Hepatocyte (in vitro differentiated cells): ENCODE measurements at regions not wholly inside any gene's neighbourhood (a gene's known extent, or its start where the extent isn't known, plus 50 kb on each side); places are given as distances from the start of the nearest gene placed in this dataset.
A peak's percentile ranks its signal among the peaks of the same experiment; 100 is the strongest.

Source experiments
- DNase-seq: peaks from one replicate; pipeline ENCODE4 v3.0.0-alpha.2; 2016; ENCODE audit warnings: low spot score
- H2AFZ ChIP-seq: fragments of 200-600 bp; sonication (generic); 2 replicates; pipeline ENCODE4 v1.6.0; 2016; ENCODE audit warnings: antibody characterized with exemption, mild to moderate bottlenecking
- H3K27ac ChIP-seq: fragments of 200-600 bp; sonication (generic); 2 replicates; pipeline ENCODE4 v1.5.1; 2016; ENCODE audit warnings: mild to moderate bottlenecking
- H3K27me3 ChIP-seq: fragments of 200-600 bp; sonication (generic); 2 replicates; pipeline ENCODE4 v1.6.1; 2016
- H3K36me3 ChIP-seq: fragments of 200-600 bp; sonication (generic); replicated peaks from 2 replicates; pipeline ENCODE4 v1.5.1; 2016; ENCODE audit warnings: low read depth; ENCODE audit not compliant: insufficient read depth
- H3K4me1 ChIP-seq: fragments of 200-600 bp; sonication (generic); 2 replicates; pipeline ENCODE4 v1.5.1; 2016; ENCODE audit warnings: mild to moderate bottlenecking, moderate library complexity; ENCODE audit not compliant: insufficient read depth
- H3K4me2 ChIP-seq: fragments of 200-600 bp; sonication (generic); 2 replicates; pipeline ENCODE4 v1.6.0; 2016
- H3K4me3 ChIP-seq: fragments of 200-600 bp; sonication (generic); 2 replicates; pipeline ENCODE4 v1.5.1; 2016; ENCODE audit warnings: mild to moderate bottlenecking
- H3K79me2 ChIP-seq: fragments of 200-600 bp; sonication (generic); 2 replicates; pipeline ENCODE4 v1.6.0; 2017; ENCODE audit warnings: mild to moderate bottlenecking
- H3K9me2 ChIP-seq: fragments of 200-600 bp; sonication (generic); replicated peaks from 2 replicates; pipeline ENCODE4 v1.6.0; 2017; ENCODE audit warnings: mild to moderate bottlenecking; ENCODE audit not compliant: insufficient read depth
- H3K9me3 ChIP-seq: fragments of 200-600 bp; sonication (generic); 2 replicates; pipeline ENCODE4 v1.5.1; 2016; ENCODE audit warnings: low read depth, mild to moderate bottlenecking
- H4K20me1 ChIP-seq: fragments of 200-600 bp; sonication (generic); 2 replicates; pipeline ENCODE4 v1.6.0; 2016; ENCODE audit warnings: mild to moderate bottlenecking; ENCODE audit not compliant: insufficient read depth, poor library complexity, severe bottlenecking
- EZH2 ChIP-seq: fragments of 200-600 bp; sonication (generic); IDR thresholded peaks from 2 replicates; pipeline ENCODE4 v1.6.1; 2016; ENCODE audit warnings: antibody characterized with exemption, mild to moderate bottlenecking, borderline replicate concordance
- EZH2phosphoT487 ChIP-seq: fragments of 200-600 bp; sonication (generic); IDR thresholded peaks from one replicate; pipeline ENCODE4 v1.6.1; 2018; ENCODE audit warnings: antibody characterized with exemption, mild to moderate bottlenecking, low read depth, moderate library complexity; ENCODE audit not compliant: unreplicated experiment, severe bottlenecking
- WGBS: methylation state at CpG from one replicate; pipeline ENCODE4 v1.1.6; 2016; ENCODE audit warnings: low lambda C conversion rate; ENCODE audit errors: missing lambda C conversion rate; 5-methylcytosine and 5-hydroxymethylcytosine counted together
- TF ChIP-seq, protein P1 (sequence below): fragments of 200-600 bp; sonication (generic); IDR thresholded peaks from 2 replicates; pipeline ENCODE4 v1.5.1; 2016; ENCODE audit warnings: antibody characterized with exemption, mild to moderate bottlenecking; ENCODE audit not compliant: poor library complexity

DNA sequence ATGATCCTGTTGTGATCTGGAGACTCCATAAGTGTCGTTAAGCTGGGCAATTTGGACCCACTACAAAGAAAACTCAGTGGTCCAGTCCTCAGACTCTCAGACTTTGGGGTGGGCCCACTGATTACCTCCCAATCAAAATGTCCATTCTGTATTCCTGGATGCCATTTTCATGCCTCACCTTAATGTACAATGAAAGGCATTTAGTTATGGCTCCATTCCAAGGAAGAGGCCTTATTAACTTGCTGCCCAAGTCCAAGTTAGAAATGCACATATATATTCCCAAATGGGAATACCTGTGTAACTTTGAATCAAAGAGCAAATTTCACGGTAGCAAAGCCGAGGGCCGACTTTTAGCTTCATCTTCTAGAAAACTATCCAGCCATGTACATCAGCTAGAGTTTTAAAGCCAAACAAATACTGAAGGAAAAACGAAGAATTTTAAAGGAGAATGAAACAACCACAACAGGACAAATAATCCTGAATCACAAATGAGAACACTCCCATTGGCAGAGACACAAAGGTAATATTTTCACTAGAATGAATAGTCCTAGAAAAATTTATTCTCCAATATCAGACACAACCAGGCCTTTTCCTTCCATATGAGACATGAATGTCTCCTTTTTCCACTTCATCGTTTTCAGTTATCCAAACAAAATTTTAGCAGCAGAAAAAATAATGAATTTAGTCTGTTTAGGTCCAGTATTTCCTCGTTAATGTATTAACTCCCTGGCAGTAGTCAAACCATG, 63.7 kb upstream of the HHIP start:
- WGBS, result 91% methylated on average over 7 of the region's 7 CpGs
- TF ChIP-seq EZH2 (no peak), EZH2phosphoT487 (no peak)
- TF ChIP-seq, protein P1, sequence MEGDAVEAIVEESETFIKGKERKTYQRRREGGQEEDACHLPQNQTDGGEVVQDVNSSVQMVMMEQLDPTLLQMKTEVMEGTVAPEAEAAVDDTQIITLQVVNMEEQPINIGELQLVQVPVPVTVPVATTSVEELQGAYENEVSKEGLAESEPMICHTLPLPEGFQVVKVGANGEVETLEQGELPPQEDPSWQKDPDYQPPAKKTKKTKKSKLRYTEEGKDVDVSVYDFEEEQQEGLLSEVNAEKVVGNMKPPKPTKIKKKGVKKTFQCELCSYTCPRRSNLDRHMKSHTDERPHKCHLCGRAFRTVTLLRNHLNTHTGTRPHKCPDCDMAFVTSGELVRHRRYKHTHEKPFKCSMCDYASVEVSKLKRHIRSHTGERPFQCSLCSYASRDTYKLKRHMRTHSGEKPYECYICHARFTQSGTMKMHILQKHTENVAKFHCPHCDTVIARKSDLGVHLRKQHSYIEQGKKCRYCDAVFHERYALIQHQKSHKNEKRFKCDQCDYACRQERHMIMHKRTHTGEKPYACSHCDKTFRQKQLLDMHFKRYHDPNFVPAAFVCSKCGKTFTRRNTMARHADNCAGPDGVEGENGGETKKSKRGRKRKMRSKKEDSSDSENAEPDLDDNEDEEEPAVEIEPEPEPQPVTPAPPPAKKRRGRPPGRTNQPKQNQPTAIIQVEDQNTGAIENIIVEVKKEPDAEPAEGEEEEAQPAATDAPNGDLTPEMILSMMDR, result no peak
- no peak for DNase-seq
- no peak overlapping the region for H3K4me3 ChIP-seq
- peak overlapping the region; percentile 43 for H3K4me2 ChIP-seq
- no peaks in the 10 kb centered on the region for H3K4me1 ChIP-seq
- H3K27ac ChIP-seq, result no peak overlapping the region
- H4K20me1 ChIP-seq, result no peaks in the 10 kb centered on the region
- H3K9me3 ChIP-seq, result no peaks in the 10 kb centered on the region
- H2AFZ ChIP-seq, result no peak overlapping the region
- H3K79me2 ChIP-seq, result no peaks in the 10 kb centered on the region
- H3K27me3 ChIP-seq, result no peaks in the 10 kb centered on the region
- H3K36me3 ChIP-seq, result no peaks in the 10 kb centered on the region
- H3K9me2 ChIP-seq, result no peaks in the 10 kb centered on the region

GRCh38 chr4:144582975-144583374, 63.0 kb upstream of the HHIP start:
- Histone ChIP-seq H3K9me2 (no peaks in the 10 kb centered on the region), H3K9me3 (no peaks in the 10 kb centered on the region), H2AFZ (no peak overlapping the region), H3K4me2 (peak overlapping the region; percentile 43), H3K4me3 (no peak overlapping the region), H3K36me3 (no peaks in the 10 kb centered on the region), H3K27me3 (no peaks in the 10 kb centered on the region), H3K4me1 (no peaks in the 10 kb centered on the region), H3K27ac (no peak overlapping the region), H3K79me2 (no peaks in the 10 kb centered on the region), H4K20me1 (no peaks in the 10 kb centered on the region)
- DNase-seq, result peak; percentile 12
- TF ChIP-seq EZH2phosphoT487 (no peak), EZH2 (no peak)
- TF ChIP-seq, protein P1, result no peak
- WGBS, result 33% methylated on average over 3 of the region's 3 CpGs

GRCh38 chr4:144583658-144584057, 62.3 kb upstream of the HHIP start:
- no peaks in the 10 kb centered on the region for H3K9me2 ChIP-seq
- TF ChIP-seq, protein P1, result no peak
- TF ChIP-seq EZH2, result no peak
- TF ChIP-seq EZH2phosphoT487, result no peak
- no peak for DNase-seq
- no peaks in the 10 kb centered on the region for H3K27me3 ChIP-seq
- H3K4me1 ChIP-seq, result no peaks in the 10 kb centered on the region
- no peaks in the 10 kb centered on the region for H3K79me2 ChIP-seq
- H2AFZ ChIP-seq, result no peak overlapping the region
- H4K20me1 ChIP-seq, result no peaks in the 10 kb centered on the region
- H3K27ac ChIP-seq, result no peak overlapping the region
- no peak overlapping the region for H3K4me2 ChIP-seq
- no peaks in the 10 kb centered on the region for H3K9me3 ChIP-seq
- no peaks in the 10 kb centered on the region for H3K36me3 ChIP-seq
- H3K4me3 ChIP-seq, result no peak overlapping the region

DNA sequence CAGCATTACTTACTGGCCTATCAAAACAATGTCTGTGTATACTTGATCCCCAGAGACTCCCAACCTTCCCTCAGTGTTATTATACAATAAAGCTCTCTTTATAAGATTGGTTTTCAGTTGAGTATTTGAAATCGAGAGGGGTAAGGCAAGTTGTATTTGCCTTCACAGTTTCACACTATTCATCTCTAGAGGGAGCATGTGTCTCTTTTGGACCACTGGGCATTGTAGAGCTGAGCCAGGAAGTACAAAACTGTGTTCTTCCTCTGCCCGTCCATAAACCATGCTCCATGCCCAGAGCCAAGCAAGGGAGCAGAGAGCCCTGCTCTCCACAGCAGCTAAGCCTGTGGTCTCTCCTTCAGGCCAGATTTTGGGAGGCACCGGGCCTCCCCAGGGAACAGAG, 61.5 kb upstream of the HHIP start:
- 90% methylated on average over 3 of the region's 3 CpGs for WGBS
- no peak overlapping the region for H2AFZ ChIP-seq
- no peaks in the 10 kb centered on the region for H3K9me2 ChIP-seq
- DNase-seq, result no peak
- H3K36me3 ChIP-seq, result no peaks in the 10 kb centered on the region
- no peaks in the 10 kb centered on the region for H3K27me3 ChIP-seq
- no peak overlapping the region for H3K27ac ChIP-seq
- TF ChIP-seq EZH2phosphoT487 (no peak), EZH2 (no peak)
- TF ChIP-seq, protein P1, result no peak
- no peaks in the 10 kb centered on the region for H3K79me2 ChIP-seq
- no peak overlapping the region for H3K4me3 ChIP-seq
- H4K20me1 ChIP-seq, result no peaks in the 10 kb centered on the region
- H3K4me2 ChIP-seq, result no peak overlapping the region
- H3K9me3 ChIP-seq, result no peaks in the 10 kb centered on the region
- no peaks in the 10 kb centered on the region for H3K4me1 ChIP-seq
